OCI-LY1 (cell line): ENCODE measurements at regions not wholly inside any gene's neighbourhood (a gene's known extent, or its start where the extent isn't known, plus 50 kb on each side); places are given as distances from the start of the nearest gene placed in this dataset.

Experiments used
- H2AFZ ChIP-seq: fragments of 200-600 bp; sonication (generic), shearing (Covaris generic); 2 replicates; pipeline ENCODE4 v1.6.0; 2014; ENCODE audit warnings: antibody characterized with exemption, mild to moderate bottlenecking, low read length
- H3F3A ChIP-seq: fragments of 200-600 bp; sonication (generic), shearing (Covaris generic); 2 replicates; pipeline ENCODE4 v1.6.0; 2014; ENCODE audit warnings: mild to moderate bottlenecking, antibody characterized with exemption, low read length, moderate library complexity; ENCODE audit not compliant: insufficient read depth
- H3K27ac ChIP-seq: fragments of 200-600 bp; sonication (generic); 2 replicates; pipeline ENCODE4 v1.5.1; 2014; ENCODE audit warnings: low read length, mixed run types, mild to moderate bottlenecking, low read depth; ENCODE audit not compliant: poor library complexity, severe bottlenecking
- H3K27me3 ChIP-seq: fragments of 200-600 bp; sonication (generic); 2 replicates; pipeline ENCODE4 v1.6.0; 2014; ENCODE audit warnings: antibody characterized with exemption, mild to moderate bottlenecking, low read length, moderate library complexity; ENCODE audit not compliant: insufficient read depth
- H3K36me3 ChIP-seq: fragments of 200-600 bp; sonication (generic); 2 replicates; pipeline ENCODE4 v1.6.1; 2014; ENCODE audit warnings: mild to moderate bottlenecking, antibody characterized with exemption, low read length, moderate library complexity, mixed read lengths; ENCODE audit not compliant: insufficient read depth
- H3K4me1 ChIP-seq: fragments of 200-600 bp; sonication (generic); 2 replicates; pipeline ENCODE4 v1.5.1; 2014; ENCODE audit warnings: mild to moderate bottlenecking, low read length, moderate library complexity; ENCODE audit not compliant: insufficient read depth, severe bottlenecking
- H3K4me2 ChIP-seq: fragments of 200-600 bp; sonication (generic), shearing (Covaris generic); 2 replicates; pipeline ENCODE4 v1.6.1; 2014; ENCODE audit warnings: low read length
- H3K4me3 ChIP-seq: fragments of 200-600 bp; sonication (generic); 2 replicates; pipeline ENCODE4 v1.5.1; 2014; ENCODE audit warnings: low read length, low read depth, mild to moderate bottlenecking, mixed read lengths; ENCODE audit not compliant: poor library complexity, severe bottlenecking
- H3K79me2 ChIP-seq: fragments of 200-600 bp; shearing (Covaris generic); 2 replicates; pipeline ENCODE4 v1.6.1; 2016; ENCODE audit warnings: mixed run types, low read length, mixed read lengths; ENCODE audit not compliant: insufficient read depth
- H3K9ac ChIP-seq: fragments of 200-600 bp; sonication (generic), shearing (Covaris generic); 2 replicates; pipeline ENCODE4 v1.6.1; 2014; ENCODE audit warnings: mild to moderate bottlenecking, low read length, mixed read lengths
- H3K9me2 ChIP-seq: fragments of 200-600 bp; sonication (generic), shearing (Covaris generic); 2 replicates; pipeline ENCODE4 v1.6.1; 2014; ENCODE audit warnings: low read depth, mild to moderate bottlenecking, low read length, mixed read lengths
- H3K9me3 ChIP-seq: fragments of 200-600 bp; shearing (Covaris generic); 2 replicates; pipeline ENCODE4 v1.6.1; 2014; ENCODE audit warnings: low read length, mixed read lengths
- H4K20me1 ChIP-seq: fragments of 200-600 bp; sonication (generic), shearing (Covaris generic); 2 replicates; pipeline ENCODE4 v1.6.0; 2016; ENCODE audit warnings: mild to moderate bottlenecking, low read length; ENCODE audit not compliant: insufficient read depth
- EZH2 ChIP-seq: fragments of 200-600 bp; sonication (generic), shearing (Covaris generic); IDR thresholded peaks from 2 replicates; pipeline ENCODE4 v1.8.0; 2017; ENCODE audit warnings: borderline replicate concordance, mixed run types, mild to moderate bottlenecking, antibody characterized with exemption, low read length, moderate library complexity, mixed read lengths
- TF ChIP-seq, protein P1 (sequence below): fragments of 200-600 bp; sonication (generic), shearing (Covaris generic); IDR thresholded peaks from 2 replicates; pipeline ENCODE4 v1.5.1; 2017; ENCODE audit warnings: mild to moderate bottlenecking, antibody characterized with exemption, low read length, moderate library complexity, mixed read lengths

DNA sequence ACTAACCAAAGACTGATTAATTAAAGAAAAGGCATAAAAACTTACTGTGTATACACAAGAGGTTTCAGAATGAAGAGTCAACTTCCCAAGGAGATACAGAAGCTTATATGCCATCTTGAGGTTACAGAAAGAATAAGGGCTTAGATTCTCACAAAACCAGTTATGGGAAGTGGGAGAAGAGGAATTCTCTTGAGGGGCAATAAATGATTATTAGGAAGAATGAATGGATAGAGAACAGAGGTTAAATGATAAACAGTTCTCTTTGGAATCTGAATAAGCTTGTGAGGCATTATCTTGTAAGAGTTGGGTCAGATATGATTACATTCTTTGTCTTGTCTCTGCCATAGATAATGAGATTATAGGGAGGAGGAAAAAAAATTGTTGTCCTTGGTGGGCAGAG, 126.7 kb upstream of the SPATA16 start:
- H3K27ac ChIP-seq: no peak overlapping the region
- no peaks in the 10 kb centered on the region for H3K4me1 ChIP-seq
- H3K9me3 ChIP-seq: no peaks in the 10 kb centered on the region
- H3K9me2 ChIP-seq: no peaks in the 10 kb centered on the region
- H3K4me3 ChIP-seq: no peak overlapping the region
- H3F3A ChIP-seq: no peaks in the 10 kb centered on the region
- no peaks in the 10 kb centered on the region for H4K20me1 ChIP-seq
- no peaks in the 10 kb centered on the region for H3K79me2 ChIP-seq
- H2AFZ ChIP-seq: no peak overlapping the region
- H3K36me3 ChIP-seq: no peaks in the 10 kb centered on the region
- no peaks in the 10 kb centered on the region for H3K27me3 ChIP-seq
- H3K4me2 ChIP-seq: no peak overlapping the region
- no peak overlapping the region for H3K9ac ChIP-seq
- TF ChIP-seq, protein P1, sequence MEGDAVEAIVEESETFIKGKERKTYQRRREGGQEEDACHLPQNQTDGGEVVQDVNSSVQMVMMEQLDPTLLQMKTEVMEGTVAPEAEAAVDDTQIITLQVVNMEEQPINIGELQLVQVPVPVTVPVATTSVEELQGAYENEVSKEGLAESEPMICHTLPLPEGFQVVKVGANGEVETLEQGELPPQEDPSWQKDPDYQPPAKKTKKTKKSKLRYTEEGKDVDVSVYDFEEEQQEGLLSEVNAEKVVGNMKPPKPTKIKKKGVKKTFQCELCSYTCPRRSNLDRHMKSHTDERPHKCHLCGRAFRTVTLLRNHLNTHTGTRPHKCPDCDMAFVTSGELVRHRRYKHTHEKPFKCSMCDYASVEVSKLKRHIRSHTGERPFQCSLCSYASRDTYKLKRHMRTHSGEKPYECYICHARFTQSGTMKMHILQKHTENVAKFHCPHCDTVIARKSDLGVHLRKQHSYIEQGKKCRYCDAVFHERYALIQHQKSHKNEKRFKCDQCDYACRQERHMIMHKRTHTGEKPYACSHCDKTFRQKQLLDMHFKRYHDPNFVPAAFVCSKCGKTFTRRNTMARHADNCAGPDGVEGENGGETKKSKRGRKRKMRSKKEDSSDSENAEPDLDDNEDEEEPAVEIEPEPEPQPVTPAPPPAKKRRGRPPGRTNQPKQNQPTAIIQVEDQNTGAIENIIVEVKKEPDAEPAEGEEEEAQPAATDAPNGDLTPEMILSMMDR: no peak
- no peak for TF ChIP-seq EZH2

DNA sequence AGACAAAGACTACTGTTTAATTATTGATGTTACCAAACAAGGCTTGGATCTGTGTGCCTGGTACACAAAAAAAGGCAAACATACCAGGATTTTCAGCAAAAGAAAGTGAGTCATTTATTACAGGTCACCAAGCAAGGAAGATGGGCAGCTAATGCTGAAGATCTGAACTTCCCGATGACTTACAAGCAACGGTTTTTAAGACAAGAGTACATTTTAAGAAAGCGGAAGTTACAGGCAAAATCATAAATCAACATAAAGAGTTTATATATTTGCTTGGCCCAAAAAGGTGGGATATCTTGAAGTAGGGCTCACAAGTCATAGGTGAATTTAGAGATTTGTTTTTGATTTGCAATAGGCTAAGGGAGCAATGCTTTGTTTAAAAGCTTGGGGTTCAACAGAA, 125.4 kb upstream of the SPATA16 start:
- TF ChIP-seq, protein P1: no peak
- TF ChIP-seq EZH2: no peak
- no peaks in the 10 kb centered on the region for H3K27me3 ChIP-seq
- H3K36me3 ChIP-seq: no peaks in the 10 kb centered on the region
- H4K20me1 ChIP-seq: no peaks in the 10 kb centered on the region
- H3K9me3 ChIP-seq: no peaks in the 10 kb centered on the region
- no peak overlapping the region for H3K4me3 ChIP-seq
- no peaks in the 10 kb centered on the region for H3K9me2 ChIP-seq
- H3K4me1 ChIP-seq: no peaks in the 10 kb centered on the region
- H2AFZ ChIP-seq: no peak overlapping the region
- H3K79me2 ChIP-seq: no peaks in the 10 kb centered on the region
- no peak overlapping the region for H3K4me2 ChIP-seq
- H3K9ac ChIP-seq: no peak overlapping the region
- no peak overlapping the region for H3K27ac ChIP-seq
- no peaks in the 10 kb centered on the region for H3F3A ChIP-seq

DNA sequence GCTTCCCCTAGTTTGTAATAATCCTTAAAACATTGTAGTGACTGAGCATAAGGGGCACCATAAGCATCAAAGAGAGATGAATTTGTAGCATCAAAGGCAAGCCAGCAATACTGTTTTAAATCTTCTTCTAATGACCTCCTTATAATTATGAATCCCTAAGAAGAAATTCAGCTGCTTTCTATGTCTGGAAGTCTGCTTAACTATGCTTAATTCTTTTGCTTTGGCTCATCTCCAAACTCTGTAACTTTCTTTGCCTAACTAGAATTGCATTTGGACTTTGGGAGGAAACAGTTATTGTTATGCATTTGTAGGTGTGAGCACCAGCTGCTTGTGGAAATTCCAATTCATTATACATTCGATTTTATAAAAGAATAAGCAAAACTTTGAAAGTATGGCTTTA, 117.7 kb upstream of the SPATA16 start:
- no peaks in the 10 kb centered on the region for H3K36me3 ChIP-seq
- no peak for TF ChIP-seq EZH2
- TF ChIP-seq, protein P1: no peak

More for the DNA sequence above, 117.7 kb upstream of the SPATA16 start:
- Histone ChIP-seq H3K4me2 (no peak overlapping the region), H3K9me2 (no peaks in the 10 kb centered on the region), H3K4me3 (no peak overlapping the region), H2AFZ (no peak overlapping the region), H3K4me1 (no peaks in the 10 kb centered on the region), H3K9me3 (no peaks in the 10 kb centered on the region), H3K9ac (no peak overlapping the region), H4K20me1 (no peaks in the 10 kb centered on the region), H3F3A (no peaks in the 10 kb centered on the region), H3K27ac (no peak overlapping the region), H3K79me2 (no peaks in the 10 kb centered on the region), H3K27me3 (no peaks in the 10 kb centered on the region)
